ENCODE measurements at regions not wholly inside any gene's neighbourhood (a gene's known extent, or its start where the extent isn't known, plus 50 kb on each side); places are given as distances from the start of the nearest gene placed in this dataset.
"Not testable (repeated sequence)": the region's sequence is repeated elsewhere in the genome, so short reads cannot be mapped to it uniquely, and the experiment has no call there.

DNA sequence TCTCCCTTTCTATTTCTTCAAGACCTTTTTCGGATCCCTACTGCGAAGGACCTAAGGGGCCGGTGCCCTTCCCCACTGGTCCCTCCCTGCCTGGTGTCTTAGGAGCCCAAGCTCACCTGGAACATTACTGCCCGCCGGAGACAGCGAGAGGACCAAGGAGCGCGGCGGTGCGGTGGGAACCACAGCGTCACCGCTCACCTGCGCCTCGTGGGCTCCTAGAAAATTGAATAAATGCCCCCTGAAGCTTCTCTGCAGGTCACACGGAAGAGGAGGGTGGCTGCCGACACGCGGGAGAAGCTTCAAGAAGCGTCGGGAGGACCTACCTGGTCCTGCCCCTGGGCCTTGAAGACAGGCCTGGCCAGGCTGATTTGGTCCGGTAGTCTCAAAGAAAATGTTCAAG is 65.2 kb downstream of the PPIAL4A start:
- Histone ChIP-seq H3K27ac (no peak overlapping the region), H4K20me1 (ENCODE audit: insufficient read depth) (no peaks in the 10 kb centered on the region), H3F3A (ENCODE audit: insufficient read depth, low read depth) (0 out of 2 replicates have a peak, but pooled peaks cover 2% of the 10 kb centered on the region), H2AFZ (no peak overlapping the region), H3K4me2 (no peak overlapping the region), H3K27me3 (ENCODE audit: insufficient read depth, low read depth) (no peaks in the 10 kb centered on the region), H3K9me3 (ENCODE audit: insufficient read depth, low read depth) (no peaks in the 10 kb centered on the region), H3K79me2 (ENCODE audit: low read depth) (no peaks in the 10 kb centered on the region), H3K4me1 (replicated peaks; ENCODE audit: insufficient read depth) (no peaks in the 10 kb centered on the region), H3K9me2 (ENCODE audit: insufficient read depth) (no peaks in the 10 kb centered on the region), H3K4me3 (no peak overlapping the region), H3K36me3 (ENCODE audit: low read depth) (no peaks in the 10 kb centered on the region)
- TF ChIP-seq EZH2 (IDR thresholded peaks at IDR 0.05; ENCODE audit: low read depth) = no peak
- TF ChIP-seq, protein P1, sequence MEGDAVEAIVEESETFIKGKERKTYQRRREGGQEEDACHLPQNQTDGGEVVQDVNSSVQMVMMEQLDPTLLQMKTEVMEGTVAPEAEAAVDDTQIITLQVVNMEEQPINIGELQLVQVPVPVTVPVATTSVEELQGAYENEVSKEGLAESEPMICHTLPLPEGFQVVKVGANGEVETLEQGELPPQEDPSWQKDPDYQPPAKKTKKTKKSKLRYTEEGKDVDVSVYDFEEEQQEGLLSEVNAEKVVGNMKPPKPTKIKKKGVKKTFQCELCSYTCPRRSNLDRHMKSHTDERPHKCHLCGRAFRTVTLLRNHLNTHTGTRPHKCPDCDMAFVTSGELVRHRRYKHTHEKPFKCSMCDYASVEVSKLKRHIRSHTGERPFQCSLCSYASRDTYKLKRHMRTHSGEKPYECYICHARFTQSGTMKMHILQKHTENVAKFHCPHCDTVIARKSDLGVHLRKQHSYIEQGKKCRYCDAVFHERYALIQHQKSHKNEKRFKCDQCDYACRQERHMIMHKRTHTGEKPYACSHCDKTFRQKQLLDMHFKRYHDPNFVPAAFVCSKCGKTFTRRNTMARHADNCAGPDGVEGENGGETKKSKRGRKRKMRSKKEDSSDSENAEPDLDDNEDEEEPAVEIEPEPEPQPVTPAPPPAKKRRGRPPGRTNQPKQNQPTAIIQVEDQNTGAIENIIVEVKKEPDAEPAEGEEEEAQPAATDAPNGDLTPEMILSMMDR (conservative IDR thresholded peaks at IDR 0.05) = no peak
- BruUV-seq (replicated peaks) = no TSS peak
- ChIA-PET POLR2A (ENCODE audit: unreplicated experiment) (no interaction called here), CTCF (no interaction called here)
- intact Hi-C loops (cut with micrococcal nuclease; ENCODE audit: unreplicated experiment) = no loop called here
- DNase-seq = no peak

DNA sequence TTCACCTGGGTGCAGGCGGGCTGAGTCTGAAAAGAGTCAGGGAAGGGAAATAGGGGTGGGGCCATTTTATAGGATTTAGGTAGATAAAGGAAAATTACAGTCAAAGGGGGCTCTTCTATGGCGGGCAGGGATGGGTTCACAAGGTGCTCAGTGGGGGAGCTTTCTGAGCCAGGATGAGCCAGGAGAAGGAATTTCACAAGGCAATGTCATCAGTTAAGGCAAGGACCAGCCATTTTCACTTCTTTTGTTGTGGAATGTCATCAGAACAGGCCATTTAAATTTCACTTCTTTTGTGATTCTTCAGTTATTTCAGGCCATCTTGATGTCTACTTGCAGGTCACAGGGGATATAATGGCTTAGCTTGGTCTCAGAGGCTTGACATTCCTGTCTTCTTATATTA is 66.4 kb downstream of the PPIAL4A start:
- H4K20me1 ChIP-seq (ENCODE audit: insufficient read depth); H3K9me3 ChIP-seq (ENCODE audit: insufficient read depth, low read depth); BruUV-seq (replicated peaks); H3K27me3 ChIP-seq (ENCODE audit: insufficient read depth, low read depth); H2AFZ ChIP-seq; POLR2A ChIA-PET (ENCODE audit: unreplicated experiment); H3K27ac ChIP-seq; intact Hi-C loops (cut with micrococcal nuclease; ENCODE audit: unreplicated experiment); H3K36me3 ChIP-seq (ENCODE audit: low read depth); H3K79me2 ChIP-seq (ENCODE audit: low read depth); H3K4me3 ChIP-seq; H3K4me2 ChIP-seq; CTCF ChIA-PET; H3K4me1 ChIP-seq (replicated peaks; ENCODE audit: insufficient read depth); DNase-seq; H3F3A ChIP-seq (ENCODE audit: insufficient read depth, low read depth); H3K9me2 ChIP-seq (ENCODE audit: insufficient read depth): not testable (repeated sequence)

DNA sequence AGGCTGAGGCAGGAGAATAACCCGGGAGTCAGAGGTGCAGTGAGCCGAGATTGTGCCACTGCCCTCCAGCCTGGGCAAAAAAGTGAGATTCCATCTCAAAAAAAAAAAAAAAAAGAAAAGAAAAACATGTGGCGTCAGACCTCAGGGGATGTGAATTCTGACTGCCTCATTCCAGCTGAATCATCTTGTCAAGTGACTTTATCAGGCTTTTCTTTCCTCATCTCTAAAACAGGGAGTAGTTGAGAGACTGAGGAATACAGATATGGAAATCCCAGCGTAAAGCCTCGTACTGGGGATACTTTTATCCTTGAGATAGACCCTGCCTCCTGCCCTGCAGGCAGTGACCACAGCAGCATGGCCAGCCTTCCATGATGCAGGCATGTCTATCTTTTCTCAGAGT is 76.4 kb downstream of the PPIAL4A start:
- H3K27ac ChIP-seq; DNase-seq; POLR2A ChIA-PET (ENCODE audit: unreplicated experiment): not testable (repeated sequence)

DNA sequence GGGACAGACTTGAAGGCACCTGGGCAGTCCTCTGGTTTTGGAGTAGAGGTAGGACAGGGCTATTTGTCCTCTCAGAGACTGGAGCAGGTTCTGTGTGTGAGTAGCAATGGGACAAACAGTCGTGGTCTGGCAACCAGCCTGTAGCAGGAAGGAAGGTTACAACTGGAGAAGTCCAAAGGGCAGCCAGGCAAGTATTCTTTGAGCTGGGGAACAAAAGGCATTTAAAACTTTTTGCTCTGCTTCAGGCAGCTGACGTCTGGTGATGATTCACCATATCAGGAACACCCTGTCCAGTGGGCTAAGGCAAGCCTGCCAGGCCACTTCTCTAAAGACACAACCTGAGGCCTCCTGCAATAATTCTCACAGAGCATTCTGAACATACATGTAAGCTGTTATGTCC is 83.3 kb downstream of the PPIAL4A start:
- H3K9me3 ChIP-seq (ENCODE audit: insufficient read depth, low read depth); H3K4me1 ChIP-seq (replicated peaks; ENCODE audit: insufficient read depth); H3K4me3 ChIP-seq; H2AFZ ChIP-seq; H3K36me3 ChIP-seq (ENCODE audit: low read depth); POLR2A ChIA-PET (ENCODE audit: unreplicated experiment); H3K79me2 ChIP-seq (ENCODE audit: low read depth); H3K27me3 ChIP-seq (ENCODE audit: insufficient read depth, low read depth); H3K27ac ChIP-seq; intact Hi-C loops (cut with micrococcal nuclease; ENCODE audit: unreplicated experiment); H3F3A ChIP-seq (ENCODE audit: insufficient read depth, low read depth); H3K9me2 ChIP-seq (ENCODE audit: insufficient read depth); BruUV-seq (replicated peaks); CTCF ChIA-PET; H4K20me1 ChIP-seq (ENCODE audit: insufficient read depth): not testable (repeated sequence)
- 0 out of 2 replicates have a peak overlapping the region, but pooled peaks have one; percentile 7 for H3K4me2 ChIP-seq
- DNase-seq = peak; percentile 63 to 74

More for the DNA sequence above, 76.4 kb downstream of the PPIAL4A start:
- H3K27me3 ChIP-seq (ENCODE audit: insufficient read depth, low read depth); H3F3A ChIP-seq (ENCODE audit: insufficient read depth, low read depth); H3K4me3 ChIP-seq; H3K36me3 ChIP-seq (ENCODE audit: low read depth); H2AFZ ChIP-seq; H3K4me2 ChIP-seq; H3K4me1 ChIP-seq (replicated peaks; ENCODE audit: insufficient read depth); H3K9me2 ChIP-seq (ENCODE audit: insufficient read depth); BruUV-seq (replicated peaks); H3K9me3 ChIP-seq (ENCODE audit: insufficient read depth, low read depth); H3K79me2 ChIP-seq (ENCODE audit: low read depth); CTCF ChIA-PET; intact Hi-C loops (cut with micrococcal nuclease; ENCODE audit: unreplicated experiment); H4K20me1 ChIP-seq (ENCODE audit: insufficient read depth): not testable (repeated sequence)

DNA sequence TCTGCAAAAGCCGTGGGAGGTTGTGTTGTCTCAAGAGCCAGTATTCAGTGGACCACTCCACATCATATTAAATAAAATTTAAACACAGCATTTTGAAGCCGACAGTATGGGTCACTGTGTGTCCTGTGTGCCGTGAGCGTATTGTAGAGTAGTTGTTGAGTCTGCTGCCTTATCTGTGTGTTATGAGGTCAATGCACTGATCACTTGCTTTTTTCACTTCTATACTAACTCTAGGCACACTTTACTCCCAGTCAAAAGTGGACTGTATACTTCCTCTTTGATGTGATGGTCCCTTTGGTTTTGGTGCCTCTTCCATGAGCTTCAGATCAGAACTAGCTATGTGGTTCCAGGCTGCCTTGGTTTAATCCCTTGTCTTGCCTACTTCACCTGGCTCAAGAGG is 84.3 kb downstream of the PPIAL4A start:
- BruUV-seq (replicated peaks); H3K4me2 ChIP-seq; H3K9me3 ChIP-seq (ENCODE audit: insufficient read depth, low read depth); DNase-seq; H3K27ac ChIP-seq; H3K36me3 ChIP-seq (ENCODE audit: low read depth); intact Hi-C loops (cut with micrococcal nuclease; ENCODE audit: unreplicated experiment); H3K4me3 ChIP-seq; H3K4me1 ChIP-seq (replicated peaks; ENCODE audit: insufficient read depth); H3K27me3 ChIP-seq (ENCODE audit: insufficient read depth, low read depth); H2AFZ ChIP-seq; H3K9me2 ChIP-seq (ENCODE audit: insufficient read depth); H4K20me1 ChIP-seq (ENCODE audit: insufficient read depth); CTCF ChIA-PET; POLR2A ChIA-PET (ENCODE audit: unreplicated experiment); H3K79me2 ChIP-seq (ENCODE audit: low read depth); H3F3A ChIP-seq (ENCODE audit: insufficient read depth, low read depth): not testable (repeated sequence)

DNA sequence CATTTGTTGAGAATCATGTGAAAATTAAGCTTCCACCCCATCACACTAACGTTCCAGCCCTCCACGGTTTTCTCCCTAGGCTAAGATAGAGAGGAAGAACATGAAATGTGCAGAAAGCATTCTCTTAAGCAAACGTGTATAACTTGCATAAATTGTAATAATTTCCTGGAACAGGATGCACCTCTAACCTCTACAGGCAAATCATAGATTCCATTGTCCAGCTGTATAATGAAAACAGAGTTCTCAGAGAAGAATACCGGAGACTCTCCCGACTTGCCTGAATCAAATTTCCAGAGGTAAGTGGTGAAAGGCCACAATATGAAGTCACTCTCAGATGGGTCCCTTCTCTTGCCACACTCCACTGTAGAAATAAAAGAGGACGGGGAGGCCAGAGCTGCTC is 87.7 kb downstream of the PPIAL4A start:
- H3K4me1 ChIP-seq (replicated peaks; ENCODE audit: insufficient read depth); H3K9me3 ChIP-seq (ENCODE audit: insufficient read depth, low read depth); CTCF ChIA-PET; H3F3A ChIP-seq (ENCODE audit: insufficient read depth, low read depth); H3K27ac ChIP-seq; H3K36me3 ChIP-seq (ENCODE audit: low read depth); H3K79me2 ChIP-seq (ENCODE audit: low read depth); DNase-seq; H2AFZ ChIP-seq; H3K4me3 ChIP-seq; POLR2A ChIA-PET (ENCODE audit: unreplicated experiment); intact Hi-C loops (cut with micrococcal nuclease; ENCODE audit: unreplicated experiment); H3K27me3 ChIP-seq (ENCODE audit: insufficient read depth, low read depth); H3K9me2 ChIP-seq (ENCODE audit: insufficient read depth); H3K4me2 ChIP-seq; H4K20me1 ChIP-seq (ENCODE audit: insufficient read depth); BruUV-seq (replicated peaks): not testable (repeated sequence)

DNA sequence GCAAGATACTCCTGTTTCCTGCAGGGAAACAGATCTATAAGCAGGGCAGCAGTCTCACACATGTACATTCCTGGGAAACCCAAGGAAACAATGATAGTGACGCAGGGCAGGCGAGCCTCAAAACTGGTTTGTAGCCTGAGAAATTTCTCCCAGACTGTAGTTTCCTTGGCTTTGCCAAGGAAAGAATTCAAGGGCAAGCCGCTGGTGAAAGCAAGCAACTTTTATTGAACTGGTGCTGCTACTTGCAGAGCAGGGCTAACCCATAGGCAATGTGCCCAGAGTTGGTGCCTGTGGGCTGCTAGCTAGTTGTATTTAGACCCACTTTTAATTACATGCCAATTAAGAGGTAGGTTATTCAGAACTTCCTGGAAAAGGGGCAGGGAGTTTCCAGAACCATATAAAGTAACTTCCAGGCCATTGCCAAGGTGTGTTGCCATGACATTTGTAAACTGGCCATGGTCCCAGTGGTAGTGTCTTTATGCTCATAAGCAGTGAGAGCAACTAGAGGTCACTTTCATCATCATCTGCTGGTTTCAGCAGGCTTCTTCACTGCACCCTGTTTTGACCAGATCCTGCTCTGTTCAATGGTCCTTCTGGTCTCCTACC is 92.0 kb downstream of the PPIAL4A start:
- DNase-seq; H3K9me2 ChIP-seq (ENCODE audit: insufficient read depth); CTCF ChIA-PET; H3K9me3 ChIP-seq (ENCODE audit: insufficient read depth, low read depth); H3K4me3 ChIP-seq; H3K79me2 ChIP-seq (ENCODE audit: low read depth); H3K36me3 ChIP-seq (ENCODE audit: low read depth); POLR2A ChIA-PET (ENCODE audit: unreplicated experiment); intact Hi-C loops (cut with micrococcal nuclease; ENCODE audit: unreplicated experiment); H3F3A ChIP-seq (ENCODE audit: insufficient read depth, low read depth); H4K20me1 ChIP-seq (ENCODE audit: insufficient read depth); BruUV-seq (replicated peaks); H3K27ac ChIP-seq; H2AFZ ChIP-seq; H3K4me1 ChIP-seq (replicated peaks; ENCODE audit: insufficient read depth); H3K27me3 ChIP-seq (ENCODE audit: insufficient read depth, low read depth); H3K4me2 ChIP-seq: not testable (repeated sequence)
